ENCODE measurements at regions not wholly inside any gene's neighbourhood (a gene's known extent, or its start where the extent isn't known, plus 50 kb on each side); places are given as distances from the start of the nearest gene placed in this dataset.

GRCh38 chr13:111893607-111894443 is 173.1 kb upstream of the SOX1 start:
- DNase-seq (ENCODE audit: low read depth in 4 of 4, low spot score in 3 of 4): peak in 1 of 4 donors; percentile 24

- DNase-seq (ENCODE audit: low read depth in 4 of 4, low spot score in 3 of 4): no peak
These were observed 170.8 kb upstream of the SOX1 start for GRCh38 chr13:111895896-111896821.

DNA sequence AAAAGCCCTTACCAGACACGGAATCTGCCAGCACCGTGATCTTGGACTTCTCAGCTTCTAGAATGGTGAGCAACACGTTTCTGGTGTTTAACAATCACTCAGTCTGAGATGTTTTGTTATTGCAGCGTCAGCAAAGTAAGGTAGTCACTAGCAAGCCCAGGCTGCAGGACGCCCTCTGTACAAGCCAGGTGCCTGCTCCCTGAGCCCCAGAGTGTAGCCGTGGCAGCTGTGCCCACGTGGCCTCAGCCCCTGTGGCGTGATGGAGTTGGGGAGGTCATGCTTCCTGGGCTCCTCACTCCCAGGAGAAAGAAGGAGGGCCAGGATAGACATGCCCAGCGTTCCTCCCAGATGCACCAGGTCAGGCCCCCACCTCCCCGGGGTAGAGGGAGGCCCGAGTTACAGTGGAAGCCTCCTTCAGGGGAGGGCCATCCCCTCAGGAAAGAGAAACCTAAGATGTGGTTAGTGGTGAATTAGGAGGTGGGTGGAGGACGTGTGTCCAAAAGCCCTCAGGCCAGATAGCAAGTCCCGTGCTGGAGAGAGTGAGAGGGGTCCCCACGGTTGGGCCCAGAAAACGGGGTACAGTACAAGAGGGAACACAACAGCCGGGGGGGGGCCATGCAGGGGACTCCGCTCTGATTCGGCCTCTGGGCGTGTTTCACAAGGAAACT is 169.6 kb upstream of the SOX1 start:
- no peak for DNase-seq (ENCODE audit: low read depth in 4 of 4, low spot score in 3 of 4)

DNA sequence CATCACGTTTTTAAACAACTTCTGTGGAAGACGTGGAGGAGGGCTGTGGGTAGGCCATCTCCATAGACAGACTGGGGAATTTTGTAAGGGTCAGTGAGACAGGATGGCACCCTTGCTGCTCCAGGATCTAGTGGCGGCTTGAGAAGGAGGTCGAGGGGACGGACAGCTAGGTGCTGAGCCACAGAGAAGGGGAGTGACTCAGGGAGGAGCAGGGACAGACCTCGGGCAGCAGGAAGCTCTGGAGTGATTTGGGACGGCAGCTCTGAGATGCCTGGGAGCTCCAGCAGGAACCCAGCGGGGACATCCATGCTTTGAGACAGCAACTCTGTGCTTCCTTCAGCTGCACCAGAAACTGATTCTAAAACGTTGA is 169.1 kb upstream of the SOX1 start:
- DNase-seq (ENCODE audit: low read depth in 4 of 4, low spot score in 3 of 4): no peak

DNA sequence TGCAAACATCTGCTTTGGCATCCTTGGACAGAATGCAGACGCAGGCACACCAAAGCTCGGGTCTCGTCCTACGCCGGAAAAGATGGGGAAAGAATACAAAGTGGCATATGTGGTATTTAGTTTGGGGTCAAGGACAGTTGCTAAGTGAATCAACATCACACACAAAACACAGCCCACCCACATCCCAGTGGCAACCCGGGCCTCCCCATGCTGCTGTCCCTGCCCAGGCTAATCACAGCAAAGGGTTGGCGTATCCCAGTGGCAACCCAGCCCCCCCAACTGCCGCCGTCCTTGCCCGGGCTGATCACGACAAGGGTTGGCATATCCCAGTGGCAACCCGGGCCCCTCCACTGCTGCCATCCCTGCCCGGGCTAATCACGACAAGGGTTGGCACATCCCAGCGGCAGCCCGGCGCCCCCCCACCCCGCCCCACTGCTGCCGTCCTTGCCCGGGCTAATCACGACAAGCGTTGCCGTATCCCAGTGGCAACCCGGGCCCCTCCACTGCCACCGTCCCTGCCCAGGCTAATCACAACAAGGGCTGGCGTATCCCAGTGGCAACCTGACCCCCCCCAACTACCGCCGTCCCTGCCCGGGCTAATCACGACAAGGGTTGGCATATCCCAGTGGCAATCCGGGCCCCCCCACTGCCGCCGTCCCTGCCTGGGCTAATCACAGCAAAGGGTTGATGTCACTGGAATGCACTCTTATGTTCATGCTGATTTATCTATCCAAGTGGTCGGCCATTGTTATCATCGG is 167.8 kb upstream of the SOX1 start:
- DNase-seq (ENCODE audit: low read depth in 4 of 4, low spot score in 3 of 4): no peak

GRCh38 chr13:111899714-111900389 is 167.1 kb upstream of the SOX1 start:
- DNase-seq (ENCODE audit: low read depth in 4 of 4, low spot score in 3 of 4): no peak

- peak in 1 of 4 donors; percentile 64 for DNase-seq (ENCODE audit: low read depth in 4 of 4, low spot score in 3 of 4)
These were observed 166.4 kb upstream of the SOX1 start for GRCh38 chr13:111900390-111901131.

- no peak for DNase-seq (ENCODE audit: low read depth in 4 of 4, low spot score in 3 of 4)
These were observed 165.6 kb upstream of the SOX1 start for GRCh38 chr13:111901267-111901915.

DNA sequence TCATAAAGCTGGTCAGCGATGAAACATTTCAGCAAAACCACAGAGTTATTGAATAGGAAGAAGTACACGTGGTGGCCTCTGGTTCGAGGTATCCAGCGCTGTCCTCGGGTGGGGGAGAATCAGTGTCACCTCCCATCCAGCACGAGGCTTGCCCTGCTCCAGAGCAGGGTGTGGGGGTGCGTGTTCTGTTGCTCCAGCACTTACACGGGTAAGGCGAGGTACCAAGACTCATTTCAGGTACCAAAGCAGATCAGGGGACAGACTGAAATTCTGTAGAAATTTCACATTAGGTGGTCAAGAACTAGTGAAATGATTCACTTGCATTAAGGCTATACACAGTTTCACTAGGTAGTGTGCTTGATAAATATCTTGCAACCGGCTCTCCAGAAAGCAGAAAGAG is 164.2 kb upstream of the SOX1 start:
- DNase-seq (ENCODE audit: low read depth in 4 of 4, low spot score in 3 of 4): no peak

- no peak for DNase-seq (ENCODE audit: low read depth in 4 of 4, low spot score in 3 of 4)
These were observed 163.8 kb upstream of the SOX1 start for GRCh38 chr13:111903143-111903542.

- no peak for DNase-seq (ENCODE audit: low read depth in 4 of 4, low spot score in 3 of 4)
These were observed 162.8 kb upstream of the SOX1 start for GRCh38 chr13:111904166-111904565.

GRCh38 chr13:111904701-111905608 is 162.0 kb upstream of the SOX1 start:
- DNase-seq (ENCODE audit: low read depth in 4 of 4, low spot score in 3 of 4): no peak

- DNase-seq (ENCODE audit: low read depth in 4 of 4, low spot score in 3 of 4): no peak
These were observed 161.4 kb upstream of the SOX1 start for GRCh38 chr13:111905609-111905945.

GRCh38 chr13:111906306-111906705 is 160.6 kb upstream of the SOX1 start:
- DNase-seq (ENCODE audit: low read depth in 4 of 4, low spot score in 3 of 4): no peak

GRCh38 chr13:111906816-111907215 is 160.1 kb upstream of the SOX1 start:
- DNase-seq (ENCODE audit: low read depth in 4 of 4, low spot score in 3 of 4): no peak

DNA sequence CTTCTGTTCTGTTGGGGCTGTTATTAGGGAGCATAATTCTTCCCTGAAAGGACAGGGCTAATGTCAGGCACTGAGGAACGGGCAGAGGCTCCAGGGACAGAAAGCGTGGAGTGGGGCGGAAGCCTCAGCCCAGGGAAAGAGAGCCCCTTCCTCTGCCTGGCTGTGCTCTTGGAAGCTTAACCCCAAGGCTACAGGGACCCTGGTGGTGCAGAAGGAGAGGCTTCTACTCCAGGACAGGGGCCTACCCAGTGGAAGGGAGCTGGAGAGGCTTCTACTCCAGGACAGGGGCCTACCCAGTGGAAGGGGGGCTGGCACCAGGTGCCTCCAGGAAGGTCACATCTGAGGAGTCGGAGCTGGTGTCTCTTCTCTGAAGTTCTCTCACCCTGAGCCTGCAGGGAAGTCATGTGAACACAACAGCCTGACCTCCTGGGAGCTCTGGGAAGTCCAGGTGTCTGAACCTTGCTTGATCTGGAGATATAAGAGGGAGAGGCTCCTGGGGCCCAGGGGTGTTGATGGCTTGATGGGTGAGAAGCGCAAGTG is 159.5 kb upstream of the SOX1 start:
- no peak for DNase-seq (ENCODE audit: low read depth in 4 of 4, low spot score in 3 of 4)

DNA sequence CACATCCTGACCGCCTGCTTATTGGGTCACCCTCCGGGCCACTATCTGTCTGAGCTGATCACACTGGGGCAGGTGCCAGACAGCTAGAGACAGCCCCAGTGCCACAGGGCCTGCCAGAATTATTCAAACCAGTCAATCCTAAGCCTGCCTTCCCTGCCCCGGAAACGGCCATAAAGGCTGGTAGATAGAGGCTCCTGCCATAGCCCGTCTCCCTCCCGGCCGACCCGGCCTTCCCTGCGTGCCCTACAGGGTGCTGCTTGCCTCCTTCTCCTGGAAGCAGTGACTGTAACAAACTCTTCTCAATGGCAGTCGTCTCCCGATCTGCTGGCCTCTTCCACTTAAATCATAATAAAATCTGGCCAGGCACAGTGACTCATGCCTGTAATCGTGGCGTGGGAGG is 158.6 kb upstream of the SOX1 start:
- DNase-seq (ENCODE audit: low read depth in 4 of 4, low spot score in 3 of 4): no peak

- DNase-seq (ENCODE audit: low read depth in 4 of 4, low spot score in 3 of 4): no peak
These were observed 158.0 kb upstream of the SOX1 start for GRCh38 chr13:111908981-111909380.

Measured in left renal pelvis (tissue), 4 donors.